Natural killer cell (primary cell): ENCODE measurements at regions not wholly inside any gene's neighbourhood (a gene's known extent, or its start where the extent isn't known, plus 50 kb on each side); places are given as distances from the start of the nearest gene placed in this dataset.
A peak's percentile ranks its signal among the peaks of the same experiment; 100 is the strongest.

Experiments used
- ATAC-seq, 3 donors: fragments of 150-1000 bp in 2 of 3; fragments of 200-7000 bp in 1 of 3; cut with Tn5 transposase; 1 replicate in 1 of 3; 2 replicates in 2 of 3; pipeline ENCODE4 v1.10.0; 2021; ENCODE audit warnings: mild to moderate bottlenecking in 2 of 3, moderate library complexity in 2 of 3
- DNase-seq, 2 donors: peaks; one replicate each; pipeline versions ENCODE4 v3.0.0 to v3.0.0-alpha.2; 2013 to 2021; ENCODE audit warnings: mixed read lengths in 1 of 2
- H3K27ac ChIP-seq: one replicate; pipeline ENCODE4 v1.5.1; 2013; ENCODE audit warnings: mild to moderate bottlenecking, low read length
- H3K27me3 ChIP-seq: one replicate; pipeline ENCODE4 v1.6.1; 2013; ENCODE audit warnings: low read length; ENCODE audit not compliant: control insufficient read depth, insufficient read depth
- H3K36me3 ChIP-seq: one replicate; pipeline ENCODE4 v1.6.1; 2013; ENCODE audit warnings: low read length; ENCODE audit not compliant: control insufficient read depth, insufficient read depth
- H3K4me1 ChIP-seq: one replicate; pipeline ENCODE4 v1.6.1; 2013; ENCODE audit warnings: low read length; ENCODE audit not compliant: control insufficient read depth, insufficient read depth
- H3K4me3 ChIP-seq: one replicate; pipeline ENCODE4 v1.5.1; 2013; ENCODE audit warnings: low read length
- H3K9me3 ChIP-seq: one replicate; pipeline ENCODE4 v1.6.1; 2013; ENCODE audit warnings: low read length; ENCODE audit not compliant: control insufficient read depth, insufficient read depth
- H3K27ac Mint-ChIP-seq, 2 donors: one replicate each; pipeline ENCODE4 v1.8.0; 2022; ENCODE audit warnings: mild to moderate bottlenecking in 2 of 2, mixed read lengths in 2 of 2, moderate library complexity in 1 of 2
- H3K27me3 Mint-ChIP-seq, 2 donors: one replicate each; pipeline ENCODE4 v1.8.0; 2022; ENCODE audit warnings: low read depth in 2 of 2, mixed read lengths in 2 of 2
- H3K36me3 Mint-ChIP-seq: one replicate; pipeline ENCODE4 v1.8.0; 2022; ENCODE audit warnings: mixed read lengths
- H3K4me1 Mint-ChIP-seq, 2 donors: one replicate each; pipeline ENCODE4 v1.8.0; 2022; ENCODE audit warnings: mixed read lengths in 2 of 2
- H3K4me3 Mint-ChIP-seq: one replicate; pipeline ENCODE4 v1.8.0; 2022; ENCODE audit warnings: mild to moderate bottlenecking, moderate library complexity, mixed read lengths
- H3K9me3 Mint-ChIP-seq, 2 donors: one replicate each; pipeline ENCODE4 v1.8.0; 2022; ENCODE audit warnings: mixed read lengths in 2 of 2
- WGBS: methylation state at CpG from one replicate; pipeline ENCODE4 v1.1.7; 2013; ENCODE audit warnings: missing lambda C conversion rate; ENCODE audit not compliant: insufficient coverage; 5-methylcytosine and 5-hydroxymethylcytosine counted together
- intact Hi-C: fragments of 100-400 bp; cut with micrococcal nuclease; formaldehyde crosslinking; loops from one replicate; pipeline ENCODE4 v1.14.2; 2022
- TF ChIP-seq, protein P1 (sequence below): fragments of 200-600 bp; IDR thresholded peaks from one replicate; pipeline ENCODE4 v1.8.0; 2022; ENCODE audit warnings: antibody characterized with exemption

- Mint-ChIP-seq H3K27me3 (no peaks in the 10 kb centered on the region), H3K4me3 (no peak overlapping the region), H3K27ac (no peak overlapping the region), H3K36me3 (no peaks in the 10 kb centered on the region), H3K9me3 (no peaks in the 10 kb centered on the region), H3K4me1 (peaks cover 6 to 13% of the 10 kb centered on the region in 2 donors)
- Histone ChIP-seq H3K4me1 (no peaks in the 10 kb centered on the region), H3K27ac (no peak overlapping the region), H3K9me3 (no peaks in the 10 kb centered on the region), H3K27me3 (no peaks in the 10 kb centered on the region), H3K4me3 (no peak overlapping the region), H3K36me3 (no peaks in the 10 kb centered on the region)
- no peak for ATAC-seq
- intact Hi-C loops: no loop called here
- TF ChIP-seq, protein P1, sequence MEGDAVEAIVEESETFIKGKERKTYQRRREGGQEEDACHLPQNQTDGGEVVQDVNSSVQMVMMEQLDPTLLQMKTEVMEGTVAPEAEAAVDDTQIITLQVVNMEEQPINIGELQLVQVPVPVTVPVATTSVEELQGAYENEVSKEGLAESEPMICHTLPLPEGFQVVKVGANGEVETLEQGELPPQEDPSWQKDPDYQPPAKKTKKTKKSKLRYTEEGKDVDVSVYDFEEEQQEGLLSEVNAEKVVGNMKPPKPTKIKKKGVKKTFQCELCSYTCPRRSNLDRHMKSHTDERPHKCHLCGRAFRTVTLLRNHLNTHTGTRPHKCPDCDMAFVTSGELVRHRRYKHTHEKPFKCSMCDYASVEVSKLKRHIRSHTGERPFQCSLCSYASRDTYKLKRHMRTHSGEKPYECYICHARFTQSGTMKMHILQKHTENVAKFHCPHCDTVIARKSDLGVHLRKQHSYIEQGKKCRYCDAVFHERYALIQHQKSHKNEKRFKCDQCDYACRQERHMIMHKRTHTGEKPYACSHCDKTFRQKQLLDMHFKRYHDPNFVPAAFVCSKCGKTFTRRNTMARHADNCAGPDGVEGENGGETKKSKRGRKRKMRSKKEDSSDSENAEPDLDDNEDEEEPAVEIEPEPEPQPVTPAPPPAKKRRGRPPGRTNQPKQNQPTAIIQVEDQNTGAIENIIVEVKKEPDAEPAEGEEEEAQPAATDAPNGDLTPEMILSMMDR: no peak
- DNase-seq: no peak
- 82% methylated on average over 4 of the region's 8 CpGs for WGBS
Measured at GRCh38 chrX:19193565-19193964, 71.3 kb upstream of the ADGRG2 start.

DNA sequence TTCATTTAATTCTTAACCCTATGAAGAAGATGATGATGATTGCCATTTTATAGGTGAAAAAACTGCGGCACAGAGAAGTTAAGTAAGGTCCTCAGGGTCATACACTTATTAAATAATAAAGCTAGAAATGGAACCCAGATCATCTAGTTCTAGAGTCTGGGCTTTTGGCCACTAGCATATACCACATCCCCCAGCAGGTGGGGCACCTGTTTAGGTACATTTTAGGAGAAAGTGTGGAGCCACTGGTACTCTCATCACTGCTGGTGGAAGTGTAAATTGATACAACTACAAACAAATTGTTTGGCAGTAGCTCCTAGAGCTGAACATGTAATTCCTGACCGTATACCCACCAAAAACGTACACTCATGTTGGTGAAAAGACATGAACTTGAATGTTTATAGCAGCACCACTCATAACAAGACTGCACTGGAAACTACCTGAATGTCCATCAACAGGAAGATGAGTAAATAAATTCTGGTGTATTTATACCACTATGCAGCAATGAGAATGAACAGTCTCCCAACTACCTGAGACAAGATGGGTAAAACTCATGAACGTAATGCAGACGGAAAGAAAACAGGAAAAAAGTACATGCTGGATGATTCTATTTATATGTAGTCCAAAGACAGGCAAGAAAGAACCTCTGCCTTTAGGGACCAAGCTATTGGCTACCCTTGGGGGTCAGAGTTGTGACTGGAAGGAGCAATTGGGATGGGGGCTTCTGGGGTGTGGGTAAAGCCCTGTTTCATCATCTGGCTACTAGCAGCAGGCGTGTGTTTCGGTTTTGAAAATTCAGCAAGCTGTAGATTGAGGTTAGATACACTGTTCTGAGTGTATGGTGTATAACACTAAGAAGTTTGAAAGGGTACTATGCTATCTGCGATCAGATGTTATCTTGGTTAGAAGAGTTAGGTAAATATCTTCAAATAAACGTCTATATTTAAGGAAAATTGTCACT, 72.3 kb upstream of the ADGRG2 start:
- no peaks in the 10 kb centered on the region for H3K27me3 ChIP-seq
- Mint-ChIP-seq H3K4me1 (peaks cover 6 to 23% of the 10 kb centered on the region in 2 donors), H3K36me3 (no peaks in the 10 kb centered on the region), H3K27ac (no peak overlapping the region), H3K9me3 (no peaks in the 10 kb centered on the region), H3K27me3 (no peaks in the 10 kb centered on the region), H3K4me3 (no peak overlapping the region)
- no peaks in the 10 kb centered on the region for H3K36me3 ChIP-seq
- peaks cover 5% of the 10 kb centered on the region for H3K4me1 ChIP-seq
- ATAC-seq: no peak
- no peak overlapping the region for H3K4me3 ChIP-seq
- H3K9me3 ChIP-seq: no peaks in the 10 kb centered on the region
- TF ChIP-seq, protein P1: no peak
- no peak overlapping the region for H3K27ac ChIP-seq
- peak in 1 of 2 donors; percentile 20 for DNase-seq
- intact Hi-C loops: no loop called here
- WGBS: 87% methylated on average over 4 of the region's 9 CpGs

- H3K4me1 Mint-ChIP-seq: peaks cover 6 to 25% of the 10 kb centered on the region in 2 donors
- Histone ChIP-seq H3K4me3 (no peak overlapping the region), H3K4me1 (peaks cover 5% of the 10 kb centered on the region), H3K9me3 (no peaks in the 10 kb centered on the region), H3K36me3 (no peaks in the 10 kb centered on the region), H3K27ac (no peak overlapping the region), H3K27me3 (no peaks in the 10 kb centered on the region)
- no peak overlapping the region for H3K27ac Mint-ChIP-seq
- WGBS: 77% methylated on average over 8 of the region's 11 CpGs
- intact Hi-C loops: no loop called here
- TF ChIP-seq, protein P1: no peak
- no peaks in the 10 kb centered on the region for H3K36me3 Mint-ChIP-seq
- no peak for DNase-seq
- H3K4me3 Mint-ChIP-seq: no peak overlapping the region
- H3K9me3 Mint-ChIP-seq: no peaks in the 10 kb centered on the region
- no peak for ATAC-seq
- H3K27me3 Mint-ChIP-seq: no peaks in the 10 kb centered on the region
Measured at GRCh38 chrX:19195243-19195610, 73.0 kb upstream of the ADGRG2 start.
